NCI-H1092 treated with DMSO at 0.1 percent for 48 hours (cell line): ENCODE measurements at regions not wholly inside any gene's neighbourhood (a gene's known extent, or its start where the extent isn't known, plus 50 kb on each side); places are given as distances from the start of the nearest gene placed in this dataset.
A peak's percentile ranks its signal among the peaks of the same experiment; 100 is the strongest.

Source experiments
- DNase-seq: peaks from one replicate; lab custom pipeline; 2025; lab: John Stamatoyannopoulos, UW

GRCh38 chr6:170083236-170084051 lies 207.4 kb downstream of the DLL1 start:
- DNase-seq = no peak

DNA sequence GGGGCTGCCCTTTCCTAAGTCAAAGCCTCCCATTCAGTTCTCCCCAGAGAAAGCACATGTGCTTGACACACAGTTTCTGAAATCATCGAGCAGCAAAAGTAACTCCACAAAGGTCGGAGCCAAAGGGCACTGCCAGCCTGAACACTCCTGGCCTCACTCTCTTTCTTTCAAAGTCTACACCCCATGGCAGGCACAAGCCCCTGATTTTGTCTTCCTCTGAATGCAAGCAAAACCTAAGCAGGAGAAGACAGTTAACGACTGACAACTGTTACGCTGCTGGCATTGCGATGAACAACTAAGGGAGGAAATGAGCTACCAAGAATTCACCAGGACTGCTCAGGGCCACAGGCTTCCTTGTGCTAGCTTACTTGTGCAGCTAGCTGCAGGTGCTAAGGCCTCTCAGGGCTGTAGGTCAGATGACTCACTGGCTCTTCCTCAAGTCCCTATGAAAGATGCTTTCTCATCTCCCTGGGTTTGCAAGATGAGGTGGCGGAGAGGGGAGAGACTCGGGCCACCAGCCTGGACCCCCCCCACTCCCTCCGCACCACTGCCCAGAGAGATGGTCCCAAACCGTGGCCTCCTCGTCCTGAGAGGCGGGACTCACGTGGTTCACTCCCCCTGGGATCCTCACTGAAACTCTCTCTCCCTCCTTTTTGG lies 208.2 kb downstream of the DLL1 start:
- DNase-seq = no peak

- no peak for DNase-seq
These were observed 208.8 kb downstream of the DLL1 start for GRCh38 chr6:170082067-170082466.

DNA sequence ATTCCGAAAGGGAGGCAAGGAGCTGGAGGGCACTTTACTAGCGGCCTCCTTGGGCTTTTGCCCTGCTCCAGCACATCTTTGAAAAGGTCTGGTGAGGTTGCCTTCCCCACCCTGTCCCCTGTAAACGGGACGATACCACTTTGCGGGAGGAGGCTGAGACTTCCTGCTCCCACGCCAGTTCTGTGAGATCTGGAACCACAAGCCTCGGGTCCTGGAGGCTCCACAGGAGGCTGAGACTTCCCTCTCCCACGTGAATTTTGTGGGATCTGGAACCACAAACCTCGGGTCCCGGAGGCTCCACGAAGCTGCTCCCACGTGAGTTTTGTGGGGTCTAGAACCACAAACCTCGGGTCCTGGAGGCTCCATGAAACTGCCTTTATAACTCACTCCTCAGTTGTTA lies 209.3 kb downstream of the DLL1 start:
- DNase-seq = no peak

DNA sequence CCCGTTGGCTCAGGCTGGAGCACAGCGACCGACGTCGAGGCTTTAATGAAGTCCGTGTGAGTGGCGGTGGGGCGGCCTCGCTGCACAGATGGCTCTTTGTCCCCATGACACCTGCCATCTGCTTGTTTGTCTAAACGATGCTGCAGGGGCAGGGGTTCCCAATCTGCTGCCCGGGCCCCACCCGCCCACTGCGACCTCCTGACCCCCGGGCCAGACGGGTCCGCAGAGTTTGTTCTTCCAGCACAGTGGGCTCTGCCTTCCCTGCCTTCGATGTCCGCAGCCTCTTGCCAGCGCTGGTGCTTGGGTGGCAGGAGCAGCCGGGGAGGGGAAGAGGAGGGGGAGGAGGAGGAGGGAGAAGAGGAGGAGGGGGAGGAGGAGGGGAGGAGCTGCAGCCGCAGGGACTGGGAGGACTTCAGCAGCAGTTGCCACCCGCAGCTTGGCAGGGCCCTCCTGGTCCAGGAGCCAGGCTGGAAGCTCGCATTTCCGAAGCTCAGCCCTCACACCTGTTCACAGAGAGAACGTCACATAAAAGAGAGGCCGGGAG lies 210.0 kb downstream of the DLL1 start:
- DNase-seq = peak; percentile 85

DNA sequence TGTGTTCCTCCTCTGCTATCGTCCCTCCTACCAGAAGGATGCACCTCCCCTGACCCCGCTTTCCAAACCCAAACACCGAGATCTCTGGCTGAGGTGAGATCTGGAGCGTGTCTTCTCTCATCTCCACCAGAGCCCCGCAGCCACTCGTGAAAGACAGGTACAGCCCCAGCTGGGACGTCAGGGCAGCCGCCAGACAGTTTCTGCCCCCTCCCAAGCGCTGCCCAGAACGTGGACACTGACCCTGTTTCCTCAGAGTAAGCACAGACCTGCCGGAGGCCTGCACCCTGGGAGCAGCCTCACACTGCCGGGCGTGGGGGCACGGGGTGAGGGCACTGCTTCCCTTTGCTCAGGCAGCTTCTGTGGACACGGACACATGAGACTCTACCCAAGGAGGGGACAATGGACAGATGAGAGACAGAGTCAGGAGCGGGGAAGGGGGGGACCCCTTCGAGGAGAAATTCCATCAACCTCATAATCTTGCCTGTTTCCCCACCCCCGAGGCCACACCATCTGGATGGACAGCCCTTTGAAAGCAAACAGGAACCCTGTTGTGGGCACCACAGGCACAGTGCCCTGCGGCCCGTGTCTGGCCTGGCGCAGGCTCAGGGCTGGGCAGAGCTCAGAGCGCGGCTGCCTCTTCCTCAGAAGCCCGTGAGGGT lies 210.6 kb downstream of the DLL1 start:
- DNase-seq = no peak

DNA sequence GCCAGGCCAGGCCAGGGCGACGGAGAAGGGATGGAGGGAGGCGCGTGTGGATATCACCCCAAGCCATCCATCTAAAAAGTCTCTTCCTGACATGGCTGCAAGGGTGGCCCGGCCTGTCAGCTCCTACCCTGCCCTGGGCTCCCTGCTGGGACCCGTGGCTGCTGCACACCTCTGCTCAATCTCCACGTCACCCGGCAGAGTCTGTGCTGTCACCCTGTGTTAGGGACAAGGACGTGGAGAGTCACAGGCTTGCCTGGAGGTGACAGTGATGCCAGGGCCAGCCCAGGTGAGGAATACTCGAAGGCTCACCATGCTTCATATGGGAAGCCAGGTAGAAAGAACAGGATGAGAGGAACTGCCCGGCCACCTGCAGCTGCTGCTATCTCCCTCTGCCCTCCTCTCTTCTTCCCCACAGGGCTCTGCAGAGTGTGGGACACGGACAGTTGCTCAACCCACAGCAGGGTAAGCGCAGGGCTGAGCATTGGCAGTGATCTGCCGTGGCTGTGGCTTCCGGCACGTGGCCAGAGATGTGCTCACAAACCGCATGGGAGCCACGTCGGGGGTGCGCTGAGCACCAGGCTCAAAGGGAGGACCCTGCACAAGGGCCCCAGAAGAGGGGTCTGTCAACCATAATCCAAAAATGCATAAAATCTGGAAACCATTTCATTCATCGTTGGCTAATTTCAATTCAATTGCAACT lies 214.3 kb downstream of the DLL1 start:
- no peak for DNase-seq

DNA sequence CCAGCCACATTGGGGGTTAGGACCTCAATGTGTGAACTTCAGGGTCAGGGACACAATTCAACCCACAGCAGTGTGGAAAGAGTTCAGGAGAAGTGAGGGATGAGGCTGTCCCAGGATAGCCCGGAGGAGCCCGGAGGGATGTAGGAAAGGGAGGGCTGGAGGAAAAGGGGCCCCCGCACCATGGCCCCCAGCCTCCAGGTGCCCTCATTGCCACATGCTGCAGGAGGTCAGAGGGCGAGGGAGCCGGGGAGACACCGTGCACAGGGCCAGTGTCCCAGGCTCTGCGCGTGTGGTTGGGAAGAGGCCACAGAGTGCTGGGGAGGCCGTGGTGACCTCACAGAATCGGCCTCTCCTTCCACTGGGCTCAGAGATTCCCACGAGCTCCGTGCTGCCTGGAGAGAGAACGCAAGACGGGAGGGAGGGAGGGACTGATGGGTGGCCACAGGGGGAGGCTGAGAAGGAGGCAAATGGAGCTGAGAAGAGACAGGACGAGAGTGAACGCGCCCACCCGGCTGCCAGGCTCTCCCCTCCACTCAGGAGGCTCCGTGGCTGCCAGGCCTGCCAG lies 215.1 kb downstream of the DLL1 start:
- peak; percentile 27 for DNase-seq

DNA sequence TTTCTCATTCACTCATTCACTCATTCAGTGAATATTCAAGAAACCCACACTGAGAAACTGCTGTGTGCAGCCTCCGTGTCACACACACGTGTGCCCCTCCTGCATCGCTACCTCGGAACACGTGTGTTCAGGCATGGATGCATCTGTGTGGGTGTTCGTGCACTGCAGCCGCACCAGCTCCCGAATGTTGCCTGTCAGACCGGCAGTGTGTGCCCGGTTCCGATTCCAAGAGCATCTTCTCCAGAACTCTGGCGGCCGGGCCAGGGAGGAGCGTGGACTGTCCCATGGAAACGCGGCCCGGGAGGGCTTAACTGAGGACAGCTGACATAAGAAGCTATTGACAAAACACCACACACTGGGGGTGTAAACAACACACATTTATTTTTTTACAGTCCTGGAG lies 216.0 kb downstream of the DLL1 start:
- no peak for DNase-seq

GRCh38 chr6:170074435-170074834 lies 216.4 kb downstream of the DLL1 start:
- DNase-seq = no peak

GRCh38 chr6:170073846-170074245 lies 217.0 kb downstream of the DLL1 start:
- DNase-seq = no peak

DNA sequence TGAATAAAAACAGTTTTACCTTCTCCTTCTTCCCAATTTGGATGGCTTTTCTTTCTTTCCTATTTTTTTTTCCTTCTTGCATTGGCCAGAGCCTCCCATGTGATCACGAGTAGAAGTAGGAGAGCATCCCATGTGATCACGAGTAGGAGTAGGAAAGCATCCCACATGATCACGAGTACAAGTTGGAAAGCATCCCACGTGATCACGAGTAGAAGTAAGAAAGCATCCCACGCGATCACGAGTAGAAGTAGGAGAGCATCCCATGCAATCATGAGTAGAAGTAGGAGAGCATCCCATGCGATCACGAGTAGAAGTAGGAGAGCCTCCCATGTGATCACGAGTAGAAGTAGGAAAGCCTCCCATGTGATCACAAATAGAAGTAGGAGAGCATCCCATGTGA lies 218.6 kb downstream of the DLL1 start:
- DNase-seq = no peak

- no peak for DNase-seq
These were observed 221.3 kb downstream of the DLL1 start for GRCh38 chr6:170069611-170070010.

DNA sequence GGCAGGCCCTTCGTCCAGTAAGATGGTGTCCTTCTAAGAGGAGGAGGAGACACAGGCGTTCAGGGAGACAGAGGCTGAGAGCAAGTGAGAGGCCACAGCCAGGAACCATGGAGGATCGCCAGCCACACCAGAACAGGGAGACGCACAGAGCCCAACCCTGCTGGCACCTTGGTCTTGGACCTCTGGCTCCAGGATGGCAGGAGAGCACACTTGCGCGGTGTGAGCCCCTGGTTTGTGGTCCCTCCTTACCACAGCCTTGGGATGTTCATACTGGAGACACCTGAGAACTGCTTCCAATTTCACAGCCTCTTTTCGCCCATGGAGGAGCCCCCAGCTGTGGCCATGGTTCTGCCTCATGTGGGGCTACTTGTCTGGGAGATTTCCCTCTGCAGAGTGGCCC lies 222.4 kb downstream of the DLL1 start:
- DNase-seq = no peak

- no peak for DNase-seq
These were observed 222.9 kb downstream of the DLL1 start for GRCh38 chr6:170067923-170068360.

- DNase-seq = no peak
These were observed 223.7 kb downstream of the DLL1 start for GRCh38 chr6:170067181-170067641.

- DNase-seq = no peak
These were observed 224.2 kb downstream of the DLL1 start for GRCh38 chr6:170066679-170067078.

GRCh38 chr6:170063851-170064602 lies 226.9 kb downstream of the DLL1 start:
- no peak for DNase-seq

GRCh38 chr6:170063431-170063830 lies 227.4 kb downstream of the DLL1 start:
- no peak for DNase-seq

- no peak for DNase-seq
These were observed 228.0 kb downstream of the DLL1 start for GRCh38 chr6:170062915-170063241.
